ENCODE measurements at regions not wholly inside any gene's neighbourhood (a gene's known extent, or its start where the extent isn't known, plus 50 kb on each side); places are given as distances from the start of the nearest gene placed in this dataset.

DNA sequence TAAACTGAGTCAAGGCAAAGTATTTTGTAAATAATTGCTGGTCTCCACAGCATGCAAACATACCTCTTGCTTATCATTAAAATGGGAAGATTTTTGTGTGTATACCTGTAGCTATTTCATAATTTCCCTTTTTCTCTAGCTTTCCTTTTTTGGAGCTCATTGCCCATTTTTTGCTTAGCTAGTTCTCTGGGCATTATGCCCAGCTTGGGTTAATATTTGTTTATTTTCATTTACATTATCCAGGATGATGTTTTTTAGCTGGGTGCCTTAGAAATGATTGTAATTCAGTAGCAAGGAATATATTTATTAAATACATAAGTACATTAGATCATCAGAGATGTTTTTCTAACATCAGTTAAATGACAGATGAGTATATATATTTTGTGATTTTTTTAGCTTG is 1271.7 kb upstream of the GBE1 start:
- TF ChIP-seq CEBPB (IDR thresholded peaks at IDR 0.05) (no peak), EP300 (IDR thresholded peaks at IDR 0.05; ENCODE audit: borderline replicate concordance) (no peak), FOXM1 (IDR thresholded peaks at IDR 0.05; ENCODE audit: borderline replicate concordance, low read depth) (no peak), EGR1 (IDR thresholded peaks at IDR 0.05) (no peak), CREB1 (IDR thresholded peaks at IDR 0.05; ENCODE audit: low read depth) (no peak), RAD21 (IDR thresholded peaks at IDR 0.05; ENCODE audit: low read depth) (no peak), NFIC (IDR thresholded peaks at IDR 0.05) (no peak), TAF1 (IDR thresholded peaks at IDR 0.05; ENCODE audit: low read depth) (no peak), TCF12 (IDR thresholded peaks at IDR 0.05; ENCODE audit: low read depth) (no peak), ZBTB7A (IDR thresholded peaks at IDR 0.05; ENCODE audit: low read depth) (no peak)
- TF ChIP-seq, protein P1, sequence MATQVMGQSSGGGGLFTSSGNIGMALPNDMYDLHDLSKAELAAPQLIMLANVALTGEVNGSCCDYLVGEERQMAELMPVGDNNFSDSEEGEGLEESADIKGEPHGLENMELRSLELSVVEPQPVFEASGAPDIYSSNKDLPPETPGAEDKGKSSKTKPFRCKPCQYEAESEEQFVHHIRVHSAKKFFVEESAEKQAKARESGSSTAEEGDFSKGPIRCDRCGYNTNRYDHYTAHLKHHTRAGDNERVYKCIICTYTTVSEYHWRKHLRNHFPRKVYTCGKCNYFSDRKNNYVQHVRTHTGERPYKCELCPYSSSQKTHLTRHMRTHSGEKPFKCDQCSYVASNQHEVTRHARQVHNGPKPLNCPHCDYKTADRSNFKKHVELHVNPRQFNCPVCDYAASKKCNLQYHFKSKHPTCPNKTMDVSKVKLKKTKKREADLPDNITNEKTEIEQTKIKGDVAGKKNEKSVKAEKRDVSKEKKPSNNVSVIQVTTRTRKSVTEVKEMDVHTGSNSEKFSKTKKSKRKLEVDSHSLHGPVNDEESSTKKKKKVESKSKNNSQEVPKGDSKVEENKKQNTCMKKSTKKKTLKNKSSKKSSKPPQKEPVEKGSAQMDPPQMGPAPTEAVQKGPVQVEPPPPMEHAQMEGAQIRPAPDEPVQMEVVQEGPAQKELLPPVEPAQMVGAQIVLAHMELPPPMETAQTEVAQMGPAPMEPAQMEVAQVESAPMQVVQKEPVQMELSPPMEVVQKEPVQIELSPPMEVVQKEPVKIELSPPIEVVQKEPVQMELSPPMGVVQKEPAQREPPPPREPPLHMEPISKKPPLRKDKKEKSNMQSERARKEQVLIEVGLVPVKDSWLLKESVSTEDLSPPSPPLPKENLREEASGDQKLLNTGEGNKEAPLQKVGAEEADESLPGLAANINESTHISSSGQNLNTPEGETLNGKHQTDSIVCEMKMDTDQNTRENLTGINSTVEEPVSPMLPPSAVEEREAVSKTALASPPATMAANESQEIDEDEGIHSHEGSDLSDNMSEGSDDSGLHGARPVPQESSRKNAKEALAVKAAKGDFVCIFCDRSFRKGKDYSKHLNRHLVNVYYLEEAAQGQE (IDR thresholded peaks at IDR 0.05; ENCODE audit: low read depth): no peak
- TF ChIP-seq, protein P2, sequence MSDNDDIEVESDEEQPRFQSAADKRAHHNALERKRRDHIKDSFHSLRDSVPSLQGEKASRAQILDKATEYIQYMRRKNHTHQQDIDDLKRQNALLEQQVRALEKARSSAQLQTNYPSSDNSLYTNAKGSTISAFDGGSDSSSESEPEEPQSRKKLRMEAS (IDR thresholded peaks at IDR 0.05): no peak
- TF ChIP-seq, protein P3, sequence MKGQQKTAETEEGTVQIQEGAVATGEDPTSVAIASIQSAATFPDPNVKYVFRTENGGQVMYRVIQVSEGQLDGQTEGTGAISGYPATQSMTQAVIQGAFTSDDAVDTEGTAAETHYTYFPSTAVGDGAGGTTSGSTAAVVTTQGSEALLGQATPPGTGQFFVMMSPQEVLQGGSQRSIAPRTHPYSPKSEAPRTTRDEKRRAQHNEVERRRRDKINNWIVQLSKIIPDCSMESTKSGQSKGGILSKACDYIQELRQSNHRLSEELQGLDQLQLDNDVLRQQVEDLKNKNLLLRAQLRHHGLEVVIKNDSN (IDR thresholded peaks at IDR 0.05): no peak
